GM19023 (cell line): ENCODE measurements at regions not wholly inside any gene's neighbourhood (a gene's known extent, or its start where the extent isn't known, plus 50 kb on each side); places are given as distances from the start of the nearest gene placed in this dataset.

Source experiments
- ATAC-seq: cut with Tn5 transposase; IDR thresholded peaks from one replicate; pipeline ENCODE4 v1.9.1; 2021; ENCODE audit warnings: mild to moderate bottlenecking, moderate library complexity; ENCODE audit not compliant: unreplicated experiment

DNA sequence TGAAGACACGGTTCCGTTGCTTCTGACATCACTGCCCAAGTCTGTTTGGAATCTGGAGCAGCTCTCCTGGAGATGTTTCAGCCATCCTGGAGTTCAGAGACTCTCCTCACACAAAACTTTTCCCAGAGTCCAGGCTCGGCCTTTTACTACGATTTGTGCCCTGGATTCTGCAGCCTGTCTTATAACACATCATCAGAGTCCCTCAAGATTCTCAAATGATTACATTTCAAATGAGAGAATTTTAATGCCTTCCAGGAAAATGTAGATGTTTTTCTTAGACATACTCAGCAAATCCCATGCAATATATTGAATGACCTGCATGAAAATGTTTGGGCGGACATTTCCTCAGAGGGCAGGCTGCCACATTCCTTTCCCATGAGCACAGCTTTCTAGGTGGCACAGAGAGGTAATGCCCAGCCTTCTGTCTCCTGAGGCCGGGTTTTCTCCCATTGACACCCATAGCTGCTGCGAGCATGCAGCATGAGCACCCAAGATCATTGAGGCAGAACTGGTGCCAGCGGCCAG lies 129.1 kb downstream of the SNX19 start:
- ATAC-seq, result no peak

DNA sequence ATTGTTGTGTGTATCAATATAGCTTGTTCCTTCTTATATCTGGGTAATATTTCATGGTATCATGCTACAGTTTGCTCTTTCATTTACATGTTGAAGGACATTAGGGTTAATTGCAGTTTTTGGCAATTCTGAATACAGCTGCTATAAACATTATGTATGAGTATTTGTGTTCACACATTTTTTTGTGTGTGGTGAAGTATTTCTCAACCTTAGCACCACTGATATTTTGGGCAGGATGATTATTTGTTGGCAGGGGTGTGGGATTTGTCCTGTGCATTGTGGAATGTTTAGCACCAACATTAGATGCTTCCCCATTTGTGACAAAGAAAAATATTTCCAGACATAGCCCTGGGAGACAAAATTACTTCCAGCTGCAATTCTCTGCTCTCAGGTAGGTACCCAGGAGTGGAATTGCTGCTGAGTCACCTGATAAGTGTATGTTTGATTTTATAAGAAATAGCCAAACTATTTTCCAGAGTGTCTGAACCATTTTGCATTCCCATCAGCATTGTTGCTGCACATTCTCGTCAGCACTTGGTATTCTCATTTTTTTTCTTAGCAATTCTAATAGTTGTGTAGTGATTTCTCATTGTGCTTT lies 128.2 kb downstream of the SNX19 start:
- ATAC-seq, result no peak

- ATAC-seq, result no peak
These were observed 127.1 kb downstream of the SNX19 start for GRCh38 chr11:130789056-130789640.

- no peak for ATAC-seq
These were observed 125.6 kb downstream of the SNX19 start for GRCh38 chr11:130790689-130791088.

GRCh38 chr11:130792772-130793171 lies 123.5 kb downstream of the SNX19 start:
- no peak for ATAC-seq

- no peak for ATAC-seq
These were observed 119.5 kb downstream of the SNX19 start for GRCh38 chr11:130796828-130797227.

DNA sequence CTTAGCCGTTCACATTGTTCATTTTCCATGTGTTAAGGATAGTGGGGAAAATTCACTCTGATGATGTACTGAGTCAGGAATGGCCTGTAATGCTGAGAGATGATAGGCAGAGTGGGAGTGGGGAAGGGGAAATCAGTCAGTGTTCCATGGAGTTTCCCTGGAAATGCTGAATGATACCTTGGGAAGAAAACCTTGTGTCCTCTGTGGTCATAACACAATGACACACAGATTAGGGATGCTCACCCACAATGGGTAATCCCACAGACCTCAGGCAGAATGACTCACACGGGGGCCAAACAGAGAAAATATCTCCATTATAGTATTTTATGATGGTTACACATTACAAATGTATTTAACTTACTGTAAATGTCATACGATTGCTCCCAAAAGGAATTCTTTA lies 118.0 kb downstream of the SNX19 start:
- no peak for ATAC-seq

DNA sequence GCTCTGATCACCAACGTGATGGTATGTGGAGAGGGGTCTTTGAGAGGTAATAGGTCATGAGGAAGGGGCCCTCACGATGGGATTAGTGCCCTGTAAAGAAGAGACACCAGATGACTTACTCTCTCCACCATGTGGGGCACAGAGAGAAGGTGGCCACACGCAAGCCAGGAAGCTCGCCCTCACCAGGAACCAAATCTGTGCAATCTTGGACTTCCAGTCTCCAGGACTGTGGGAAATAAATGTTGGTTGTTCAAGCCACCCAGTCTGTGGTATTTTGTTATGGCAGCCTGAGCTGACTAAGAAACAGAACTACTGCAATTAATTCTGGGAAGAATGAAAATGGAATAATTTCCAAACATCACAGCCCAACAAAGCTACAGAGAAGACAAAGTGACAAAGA lies 117.5 kb downstream of the SNX19 start:
- no peak for ATAC-seq

DNA sequence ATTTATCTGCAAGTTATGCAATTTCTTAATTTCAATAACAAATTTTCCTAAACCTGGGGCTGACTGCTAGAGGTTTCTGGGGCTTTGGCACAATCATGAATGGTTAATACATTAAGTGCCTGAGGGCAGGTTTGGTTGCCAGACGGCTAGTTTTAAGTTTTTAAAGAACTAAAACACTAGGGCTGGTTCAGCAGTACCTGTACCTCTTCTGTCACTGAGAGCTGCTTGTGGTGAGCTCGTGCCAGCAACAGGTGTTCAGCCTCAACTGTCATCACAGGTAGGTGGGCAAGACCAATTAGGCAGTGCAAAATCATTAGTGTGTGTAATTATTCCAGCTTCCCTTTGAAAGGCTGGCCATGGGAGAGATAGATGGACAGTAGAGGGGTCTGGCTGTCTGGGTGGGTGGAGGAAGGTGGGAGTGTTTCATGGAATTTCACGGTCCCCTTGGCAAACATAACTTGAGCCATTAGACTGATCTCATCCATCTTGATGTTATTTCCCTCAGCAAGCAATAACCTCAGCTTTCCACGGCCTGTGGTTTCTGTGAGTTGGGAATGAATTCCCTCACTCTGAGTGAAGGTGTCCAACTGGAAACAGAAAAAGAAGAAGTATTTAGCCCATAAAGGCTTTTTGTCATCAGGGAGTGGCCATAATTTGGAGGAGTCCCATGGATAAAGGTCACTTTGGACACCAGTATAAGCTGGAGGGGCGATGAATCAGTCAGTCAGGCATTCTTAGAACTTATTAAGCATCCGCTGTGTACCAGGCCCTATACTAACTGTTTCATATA lies 114.8 kb downstream of the SNX19 start:
- ATAC-seq, result no peak

DNA sequence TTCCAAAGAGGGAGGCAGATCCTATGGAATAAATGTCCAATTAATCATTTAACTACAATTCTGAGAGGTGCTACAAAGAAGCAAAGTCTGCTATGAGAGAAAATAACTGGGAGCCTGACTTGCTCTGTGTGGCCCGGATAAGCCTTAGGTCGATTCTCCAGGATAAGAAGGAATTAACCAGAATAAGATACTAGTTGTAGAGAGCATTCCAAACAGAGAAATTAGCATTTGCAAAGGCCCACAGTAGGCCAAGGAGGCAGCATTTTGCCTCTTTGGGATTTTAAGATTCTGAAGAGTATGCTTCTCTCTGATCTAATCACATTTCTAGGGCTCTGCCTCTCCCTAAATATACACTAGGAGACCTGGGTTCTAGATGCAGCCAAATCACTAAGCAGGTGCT lies 113.7 kb downstream of the SNX19 start:
- no peak for ATAC-seq

- no peak for ATAC-seq
These were observed 111.8 kb downstream of the SNX19 start for GRCh38 chr11:130804306-130805076.

GRCh38 chr11:130806746-130807145 lies 109.5 kb downstream of the SNX19 start:
- ATAC-seq, result no peak

DNA sequence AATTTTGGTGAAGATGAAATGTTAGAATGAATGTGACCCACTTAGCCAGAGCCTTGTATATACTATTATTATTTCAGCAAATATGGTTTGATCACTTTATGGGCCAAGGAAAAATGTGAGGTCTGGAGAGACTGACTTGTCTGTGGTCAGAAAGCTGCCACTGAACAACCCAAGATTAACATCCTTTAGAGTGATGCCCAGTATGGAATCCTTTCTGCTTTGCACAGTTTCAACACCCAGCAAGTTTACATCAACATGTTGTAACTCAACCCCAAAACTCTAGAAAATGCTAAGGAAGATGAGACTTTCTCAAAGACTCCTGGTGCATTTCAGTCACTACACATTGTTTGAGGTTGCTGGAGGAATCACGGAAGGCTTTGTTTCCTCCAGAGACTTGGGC lies 107.7 kb downstream of the SNX19 start:
- ATAC-seq, result no peak

DNA sequence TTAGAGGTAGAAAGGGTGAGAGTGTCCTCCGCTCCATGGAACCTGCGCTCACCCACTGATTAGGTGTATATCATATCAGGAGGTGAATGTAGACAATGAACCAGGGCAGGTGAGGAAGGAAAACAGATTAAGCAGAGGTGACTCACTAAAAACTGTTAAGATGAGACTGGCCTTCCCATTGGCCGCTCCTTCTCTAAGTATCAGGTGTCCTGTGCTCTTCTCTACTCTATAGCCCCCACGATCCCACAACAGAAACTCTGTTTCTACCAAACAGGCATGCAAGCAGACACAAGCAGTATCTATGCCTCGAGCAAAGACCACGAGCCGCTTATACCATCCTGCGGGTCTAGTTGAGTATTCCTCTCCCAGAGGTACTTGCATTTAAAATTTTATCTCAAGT lies 103.1 kb downstream of the SNX19 start:
- no peak for ATAC-seq

- no peak for ATAC-seq
These were observed 102.6 kb downstream of the SNX19 start for GRCh38 chr11:130813638-130814037.

GRCh38 chr11:130814440-130815096 lies 101.7 kb downstream of the SNX19 start:
- ATAC-seq, result no peak

GRCh38 chr11:130815097-130815802 lies 101.0 kb downstream of the SNX19 start:
- ATAC-seq, result no peak

DNA sequence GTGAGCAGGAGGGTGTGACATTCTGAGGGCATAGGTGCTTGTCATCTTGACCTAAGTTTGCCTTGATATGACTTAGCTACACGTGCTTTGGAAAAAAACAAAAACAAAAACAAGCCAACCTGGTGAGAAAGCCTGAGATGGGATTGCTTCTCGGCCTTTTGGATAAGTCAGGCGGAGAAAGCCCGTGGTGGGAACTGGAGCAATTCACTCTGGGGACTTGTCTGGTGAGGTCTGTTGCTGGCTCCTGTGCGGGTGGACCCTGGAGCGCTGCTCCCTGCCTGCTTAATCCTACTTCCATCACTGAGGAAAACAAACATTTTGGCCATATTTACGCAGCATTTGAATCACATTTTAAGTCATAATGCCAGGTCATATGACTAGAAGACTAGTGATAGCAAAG lies 100.3 kb downstream of the SNX19 start:
- ATAC-seq, result no peak

- ATAC-seq, result no peak
These were observed 99.5 kb downstream of the SNX19 start for GRCh38 chr11:130816546-130817329.
